PC-3 (cell line): ENCODE measurements at regions not wholly inside any gene's neighbourhood (a gene's known extent, or its start where the extent isn't known, plus 50 kb on each side); places are given as distances from the start of the nearest gene placed in this dataset.

Source experiments
- ATAC-seq: fragments of 200-7000 bp; cut with Tn5 transposase; 2 replicates; pipeline ENCODE4 v1.9.1; 2020; ENCODE audit warnings: mild to moderate bottlenecking, moderate library complexity
- BruUV-seq: library from RNA; stranded (reverse); fragments of 400-500 nt; replicated peaks from 2 replicates; lab custom pipeline; 2021; lab: Mats Ljungman, UMichigan
- CTCF ChIA-PET: fragments of 300-600 bp; sonication (Branson Sonifier 250); formaldehyde crosslinking; loops from one replicate; lab custom pipeline; 2022; ENCODE audit warnings: antibody characterized with exemption; lab: Charles Lee
- POLR2A ChIA-PET: fragments of 300-600 bp; sonication (Branson Sonifier 250); formaldehyde crosslinking; loops from one replicate; lab custom pipeline; 2022; ENCODE audit warnings: antibody characterized with exemption; ENCODE audit not compliant: unreplicated experiment; lab: Charles Lee
- DNase-seq: peaks from one replicate; pipeline ENCODE4 v3.0.0-alpha.2; 2015
- H2AFZ ChIP-seq: fragments of 300-600 bp; sonication (generic); 2 replicates; pipeline ENCODE4 v1.6.0; 2016; ENCODE audit warnings: antibody characterized with exemption, low read length
- H3F3A ChIP-seq: fragments of 300-600 bp; sonication (generic); one replicate; pipeline ENCODE4 v1.6.0; 2017; ENCODE audit warnings: antibody characterized with exemption, low read length, control low read depth, mild to moderate bottlenecking; ENCODE audit not compliant: unreplicated experiment
- H3K27ac ChIP-seq: fragments of 300-600 bp; sonication (generic); 2 replicates; pipeline ENCODE4 v1.5.1; 2016; ENCODE audit warnings: mild to moderate bottlenecking, low read length
- H3K27me3 ChIP-seq: fragments of 300-600 bp; sonication (generic); 2 replicates; pipeline ENCODE4 v1.6.1; 2016; ENCODE audit warnings: low read length, mixed read lengths
- H3K36me3 ChIP-seq: fragments of 300-600 bp; sonication (generic); 2 replicates; pipeline ENCODE4 v1.6.1; 2016; ENCODE audit warnings: low read depth, mixed run types, low read length, mixed read lengths
- H3K4me1 ChIP-seq: fragments of 300-600 bp; sonication (generic); 2 replicates; pipeline ENCODE4 v1.5.1; 2016; ENCODE audit warnings: low read length; ENCODE audit not compliant: insufficient read depth
- H3K4me2 ChIP-seq: fragments of 300-600 bp; sonication (generic); 2 replicates; pipeline ENCODE4 v1.6.0; 2016; ENCODE audit warnings: low read length
- H3K4me3 ChIP-seq: fragments of 300-600 bp; sonication (generic); 2 replicates; pipeline ENCODE4 v1.5.1; 2016; ENCODE audit warnings: mild to moderate bottlenecking, low read length, mixed read lengths
- H3K79me2 ChIP-seq: fragments of 300-600 bp; sonication (generic); 2 replicates; pipeline ENCODE4 v1.6.1; 2017; ENCODE audit warnings: low read length, mixed read lengths
- H3K9ac ChIP-seq: fragments of 300-600 bp; sonication (generic); 2 replicates; pipeline ENCODE4 v1.6.0; 2016; ENCODE audit warnings: mild to moderate bottlenecking, low read length
- H3K9me2 ChIP-seq: fragments of 300-600 bp; sonication (generic); replicated peaks from 2 replicates; pipeline ENCODE4 v1.6.1; 2016; ENCODE audit warnings: mixed run types, low read length, mixed read lengths
- H3K9me3 ChIP-seq: fragments of 300-600 bp; sonication (generic); 2 replicates; pipeline ENCODE4 v1.6.1; 2016; ENCODE audit warnings: low read length, mixed read lengths
- H4K20me1 ChIP-seq: fragments of 300-600 bp; sonication (generic); 2 replicates; pipeline ENCODE4 v1.6.1; 2016; ENCODE audit warnings: low read length, mixed read lengths
- CTCF ChIP-seq: fragments of 300-600 bp; sonication (generic); conservative IDR thresholded peaks from 2 replicates; pipeline ENCODE4 v1.5.1; 2017; ENCODE audit warnings: antibody characterized with exemption, low read depth, mild to moderate bottlenecking, low read length
- EZH2 ChIP-seq: fragments of 300-600 bp; sonication (generic); IDR thresholded peaks from one replicate; pipeline ENCODE4 v1.6.1; 2017; ENCODE audit warnings: antibody characterized with exemption, mild to moderate bottlenecking, low read length; ENCODE audit not compliant: unreplicated experiment
- EZH2phosphoT487 ChIP-seq: fragments of 300-600 bp; sonication (generic); IDR thresholded peaks from 2 replicates; pipeline ENCODE4 v1.6.1; 2018; ENCODE audit warnings: mild to moderate bottlenecking, antibody characterized with exemption, low read length, borderline replicate concordance
- intact Hi-C: fragments of 100-400 bp; cut with micrococcal nuclease; formaldehyde crosslinking; loops from 2 replicates; pipeline ENCODE4 v1.9.0; 2023

GRCh38 chr5:4551034-4551433 lies 589.1 kb upstream of the ADAMTS16 start:
- intact Hi-C loops: no loop called here
- BruUV-seq: no TSS peak
- no peak overlapping the region for H3K4me2 ChIP-seq

GRCh38 chr5:4553130-4553529 lies 587.0 kb upstream of the ADAMTS16 start:
- POLR2A ChIA-PET: no interaction called here
- H3K9ac ChIP-seq: no peak overlapping the region
- TF ChIP-seq EZH2phosphoT487: no peak
- no peak for TF ChIP-seq EZH2
- H4K20me1 ChIP-seq: no peaks in the 10 kb centered on the region
- no TSS peak for BruUV-seq
- H3K4me1 ChIP-seq: no peaks in the 10 kb centered on the region
- no peaks in the 10 kb centered on the region for H3K27me3 ChIP-seq
- H3K4me2 ChIP-seq: no peak overlapping the region
- H3K27ac ChIP-seq: no peak overlapping the region
- CTCF ChIA-PET: no interaction called here
- no peak overlapping the region for H2AFZ ChIP-seq
- intact Hi-C loops: no loop called here
- no peaks in the 10 kb centered on the region for H3K36me3 ChIP-seq
- no peaks in the 10 kb centered on the region for H3K79me2 ChIP-seq
- no peaks in the 10 kb centered on the region for H3K9me3 ChIP-seq
- no peaks in the 10 kb centered on the region for H3F3A ChIP-seq
- no peaks in the 10 kb centered on the region for H3K9me2 ChIP-seq
- ATAC-seq (no peak), DNase-seq (no peak)
- H3K4me3 ChIP-seq: no peak overlapping the region

More at GRCh38 chr5:4551034-4551433, 589.1 kb upstream of the ADAMTS16 start:
- TF ChIP-seq CTCF (no peak), EZH2phosphoT487 (no peak), EZH2 (no peak)
- no peaks in the 10 kb centered on the region for H3K79me2 ChIP-seq
- POLR2A ChIA-PET: no interaction called here
- H3K9ac ChIP-seq: no peak overlapping the region
- no peaks in the 10 kb centered on the region for H3K27me3 ChIP-seq
- ATAC-seq (no peak), DNase-seq (no peak)
- H3K36me3 ChIP-seq: no peaks in the 10 kb centered on the region
- 0 out of 2 replicates have a peak, but pooled peaks cover 3% of the 10 kb centered on the region for H3K9me3 ChIP-seq
- no peaks in the 10 kb centered on the region for H4K20me1 ChIP-seq
- H3K4me1 ChIP-seq: no peaks in the 10 kb centered on the region
- H2AFZ ChIP-seq: no peak overlapping the region
- no peak overlapping the region for H3K27ac ChIP-seq
- no peaks in the 10 kb centered on the region for H3K9me2 ChIP-seq
- CTCF ChIA-PET: no interaction called here
- no peak overlapping the region for H3K4me3 ChIP-seq
- H3F3A ChIP-seq: no peaks in the 10 kb centered on the region

GRCh38 chr5:4553978-4554377 lies 586.2 kb upstream of the ADAMTS16 start:
- intact Hi-C loops: no loop called here
- Histone ChIP-seq H3K9me2 (no peaks in the 10 kb centered on the region), H3K9me3 (peaks cover 2% of the 10 kb centered on the region; the same call in 1 of the 2 replicates), H2AFZ (no peak overlapping the region), H3F3A (no peaks in the 10 kb centered on the region), H3K4me3 (no peak overlapping the region), H3K79me2 (no peaks in the 10 kb centered on the region), H3K27me3 (no peaks in the 10 kb centered on the region), H3K27ac (no peak overlapping the region), H3K36me3 (no peaks in the 10 kb centered on the region), H3K9ac (no peak overlapping the region), H3K4me2 (no peak overlapping the region), H3K4me1 (no peaks in the 10 kb centered on the region), H4K20me1 (no peaks in the 10 kb centered on the region)
- BruUV-seq: no TSS peak
- CTCF ChIA-PET: no interaction called here
- DNase-seq (no peak), ATAC-seq (no peak)
- TF ChIP-seq CTCF (no peak), EZH2 (no peak), EZH2phosphoT487 (no peak)
- POLR2A ChIA-PET: no interaction called here
